GM19468 (cell line): ENCODE measurements at regions not wholly inside any gene's neighbourhood (a gene's known extent, or its start where the extent isn't known, plus 50 kb on each side); places are given as distances from the start of the nearest gene placed in this dataset.

Source experiments
- ATAC-seq: cut with Tn5 transposase; IDR thresholded peaks from one replicate; pipeline ENCODE4 v1.9.1; 2021; ENCODE audit warnings: mild to moderate bottlenecking, moderate library complexity, moderate number of reproducible peaks; ENCODE audit not compliant: unreplicated experiment; ENCODE audit errors: extremely low read depth

GRCh38 chr1:200354243-200354642, 55.6 kb downstream of the ZNF281 start:
- ATAC-seq: no peak

DNA sequence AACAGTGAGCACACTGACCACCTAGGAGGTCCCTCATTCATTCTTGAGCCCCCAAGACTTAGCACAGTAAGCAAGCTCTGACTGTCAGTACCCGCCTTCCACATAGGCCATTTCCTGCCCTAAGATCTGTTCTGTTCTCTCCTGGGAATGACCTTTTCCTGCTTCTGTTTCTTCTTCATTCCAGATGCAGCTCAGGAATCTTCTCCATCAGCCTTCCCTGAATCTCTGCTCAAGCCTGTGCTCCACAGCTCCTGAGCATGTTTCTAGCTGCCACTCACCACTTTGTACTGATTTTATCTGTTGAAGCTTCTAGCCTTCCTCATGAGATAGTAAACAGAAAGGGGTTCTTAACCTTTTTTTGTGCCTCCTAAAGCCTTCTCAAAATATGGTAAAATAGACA, 56.6 kb downstream of the ZNF281 start:
- no peak for ATAC-seq

DNA sequence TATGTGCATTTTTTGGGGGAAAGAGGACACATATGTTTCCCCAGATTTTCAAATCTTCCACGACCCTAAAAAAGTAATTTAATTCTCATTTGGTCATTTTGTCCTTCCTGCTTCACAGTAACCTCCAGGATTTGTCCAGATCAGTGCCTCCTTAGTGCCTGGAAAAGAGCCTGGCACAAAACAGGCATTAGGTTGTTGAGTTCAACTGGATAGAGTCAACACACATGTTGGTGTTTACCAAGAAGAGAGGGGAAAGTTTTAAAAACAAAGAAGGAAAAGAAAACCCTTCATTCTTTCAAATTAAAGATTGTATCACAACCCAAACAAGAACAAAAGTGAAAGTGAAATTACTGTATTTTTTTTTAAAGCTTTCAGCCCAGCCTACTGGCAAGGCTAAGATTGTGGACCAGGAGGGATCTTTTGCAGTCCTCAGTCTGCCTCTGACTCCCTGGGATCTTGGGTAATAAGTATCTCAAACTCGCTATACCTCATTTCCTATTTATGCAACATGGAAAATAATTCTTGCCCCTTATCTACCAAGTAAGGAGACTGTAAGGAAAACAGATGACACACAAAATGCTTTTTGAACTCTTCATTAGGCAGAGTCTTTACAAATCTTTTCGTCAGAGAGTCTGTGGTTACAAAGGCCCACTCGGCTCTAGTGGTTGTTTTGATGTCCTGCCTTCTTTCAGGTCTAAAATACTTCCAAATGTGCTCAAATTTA, 57.8 kb downstream of the ZNF281 start:
- ATAC-seq: peak; percentile 37

- ATAC-seq: no peak
Observed at GRCh38 chr1:200351425-200351824, 58.4 kb downstream of the ZNF281 start.

DNA sequence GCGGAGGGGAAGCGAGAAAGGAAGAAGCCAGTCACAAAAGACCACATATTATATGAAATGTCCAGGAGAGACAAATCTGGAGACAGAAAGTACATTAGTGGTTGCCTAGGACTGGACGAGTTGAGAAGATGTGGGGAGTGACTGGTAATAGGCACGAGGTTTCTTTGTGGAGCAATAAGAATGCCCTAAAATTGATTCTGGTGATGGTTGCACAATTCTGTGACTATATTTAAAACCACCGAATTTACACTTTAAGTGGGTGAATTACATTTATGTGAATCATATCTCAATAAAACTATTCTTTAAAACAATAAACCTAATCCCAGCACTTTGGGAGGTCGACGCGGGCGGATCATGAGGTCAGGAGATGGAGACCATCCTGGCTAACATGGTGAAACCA, 63.1 kb downstream of the ZNF281 start:
- ATAC-seq: no peak

GRCh38 chr1:200345520-200345919, 64.3 kb downstream of the ZNF281 start:
- ATAC-seq: no peak

GRCh38 chr1:200343874-200344273, 66.0 kb downstream of the ZNF281 start:
- no peak for ATAC-seq

GRCh38 chr1:200342511-200343311, 67.1 kb downstream of the ZNF281 start:
- no peak for ATAC-seq

DNA sequence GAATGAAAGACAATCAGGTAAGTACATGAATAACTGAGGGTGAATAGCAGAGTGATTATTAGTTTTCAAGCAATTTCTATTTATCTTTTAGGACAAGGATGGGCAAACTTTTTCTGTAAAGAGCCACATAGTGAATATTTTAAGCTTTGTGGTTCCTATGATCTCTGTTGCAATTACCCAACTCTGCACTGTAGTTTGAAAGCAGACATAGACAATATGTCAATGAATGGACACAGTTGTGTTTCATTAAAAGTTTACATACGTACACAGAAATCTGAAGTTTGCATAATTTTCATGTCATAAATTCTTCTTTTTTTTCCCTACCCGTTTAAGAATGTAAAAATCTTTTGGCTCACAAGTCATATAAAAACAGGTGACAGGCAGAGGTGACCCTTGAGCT, 71.4 kb downstream of the ZNF281 start:
- no peak for ATAC-seq

- ATAC-seq: no peak
Observed at GRCh38 chr1:200337831-200338230, 72.0 kb downstream of the ZNF281 start.

DNA sequence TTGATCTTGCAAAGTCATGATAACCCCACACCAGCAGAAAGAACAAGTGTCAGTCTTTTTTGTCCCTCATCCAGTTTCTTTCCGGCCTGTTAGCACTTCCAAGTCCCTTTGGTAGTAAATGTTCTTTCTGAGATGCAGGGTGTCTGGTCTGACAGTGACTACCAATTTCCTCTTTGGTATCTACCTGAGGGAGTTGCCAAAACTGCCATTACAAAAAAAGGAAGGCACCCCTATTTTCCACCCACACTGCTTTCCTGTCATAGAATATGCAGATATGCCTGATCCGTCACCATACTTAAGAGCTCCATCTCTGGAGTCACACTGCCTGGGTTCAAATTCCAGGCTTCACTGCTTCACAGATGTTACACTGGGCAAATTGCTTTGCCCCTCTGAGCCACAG, 72.4 kb downstream of the ZNF281 start:
- ATAC-seq: no peak

DNA sequence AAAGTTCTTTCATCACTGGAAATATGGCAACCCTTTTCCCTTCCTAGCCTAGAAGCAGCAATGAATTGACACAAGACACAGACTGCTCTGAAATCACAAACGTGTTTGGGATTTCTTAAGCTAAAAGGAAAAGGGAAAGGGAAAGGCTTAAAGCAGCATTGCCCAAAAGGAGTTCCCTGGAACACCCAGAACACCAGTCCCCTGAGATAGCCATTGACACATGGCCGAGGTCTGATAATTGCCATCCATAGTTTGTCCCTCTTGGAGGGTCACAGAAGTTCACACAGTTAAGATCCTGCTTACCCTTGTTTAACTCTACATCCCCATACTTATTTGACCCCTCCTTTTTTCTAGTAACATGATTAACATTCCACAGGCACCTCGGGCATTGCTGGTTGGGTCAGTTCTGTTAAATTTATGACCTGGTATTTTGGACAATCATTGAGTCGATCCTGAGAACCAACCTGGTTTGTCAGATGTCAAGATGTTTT, 72.9 kb downstream of the ZNF281 start:
- no peak for ATAC-seq

- ATAC-seq: no peak
Observed at GRCh38 chr1:200336101-200336845, 73.6 kb downstream of the ZNF281 start.

- no peak for ATAC-seq
Observed at GRCh38 chr1:200334661-200335256, 75.1 kb downstream of the ZNF281 start.

DNA sequence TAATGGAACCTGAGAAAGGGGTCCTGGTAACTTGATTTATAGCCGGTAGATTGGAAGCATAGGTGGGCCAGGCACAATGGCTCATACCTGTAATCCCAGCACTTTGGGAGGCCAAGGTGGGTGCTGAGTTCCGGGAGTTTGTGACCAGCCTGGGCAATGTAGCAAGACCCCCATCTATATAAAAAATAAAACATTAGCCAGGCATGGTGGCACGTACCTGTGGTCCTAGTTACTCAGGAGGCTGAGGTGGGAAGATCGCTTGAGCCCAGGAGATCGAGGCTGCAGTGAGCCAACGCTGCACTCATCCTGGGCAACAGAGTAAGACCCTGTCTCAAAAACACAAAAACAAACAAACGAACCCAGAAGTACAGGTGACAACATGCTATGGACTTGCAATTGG, 76.5 kb downstream of the ZNF281 start:
- no peak for ATAC-seq

GRCh38 chr1:200332716-200333115, 77.1 kb downstream of the ZNF281 start:
- ATAC-seq: no peak

DNA sequence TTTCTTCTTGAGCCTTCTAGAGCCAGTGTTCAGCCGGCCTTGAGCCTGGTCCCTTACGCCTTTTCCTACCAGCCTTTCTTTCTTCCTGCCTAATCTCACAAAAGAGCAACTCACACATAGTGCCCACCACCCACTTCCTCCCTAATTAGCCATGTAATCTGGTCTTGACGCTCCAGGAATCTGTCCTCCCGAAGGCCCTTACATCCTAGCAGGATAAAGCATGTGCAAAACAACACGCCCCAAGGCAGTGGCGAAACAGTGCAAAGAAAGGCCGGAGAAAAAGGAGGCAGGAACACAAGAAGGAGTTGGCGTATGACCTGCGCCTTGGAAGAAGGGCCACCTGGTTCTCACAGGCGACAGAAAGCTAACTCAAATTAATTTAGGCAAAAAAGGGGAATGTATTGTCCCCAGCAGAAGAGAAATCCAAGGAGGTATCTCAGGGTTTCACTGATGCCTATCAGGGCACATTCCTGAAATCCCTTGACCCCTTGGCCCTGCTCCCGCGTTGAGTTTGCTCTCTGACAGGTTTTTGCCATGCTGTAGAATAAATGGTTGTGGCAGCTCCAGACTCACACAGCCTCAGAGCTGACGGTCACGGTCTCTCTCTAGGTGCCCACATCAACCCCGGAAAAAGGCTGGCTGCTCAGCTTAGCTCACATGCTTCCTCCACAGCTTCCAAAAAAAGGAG, 79.0 kb downstream of the ZNF281 start:
- no peak for ATAC-seq

DNA sequence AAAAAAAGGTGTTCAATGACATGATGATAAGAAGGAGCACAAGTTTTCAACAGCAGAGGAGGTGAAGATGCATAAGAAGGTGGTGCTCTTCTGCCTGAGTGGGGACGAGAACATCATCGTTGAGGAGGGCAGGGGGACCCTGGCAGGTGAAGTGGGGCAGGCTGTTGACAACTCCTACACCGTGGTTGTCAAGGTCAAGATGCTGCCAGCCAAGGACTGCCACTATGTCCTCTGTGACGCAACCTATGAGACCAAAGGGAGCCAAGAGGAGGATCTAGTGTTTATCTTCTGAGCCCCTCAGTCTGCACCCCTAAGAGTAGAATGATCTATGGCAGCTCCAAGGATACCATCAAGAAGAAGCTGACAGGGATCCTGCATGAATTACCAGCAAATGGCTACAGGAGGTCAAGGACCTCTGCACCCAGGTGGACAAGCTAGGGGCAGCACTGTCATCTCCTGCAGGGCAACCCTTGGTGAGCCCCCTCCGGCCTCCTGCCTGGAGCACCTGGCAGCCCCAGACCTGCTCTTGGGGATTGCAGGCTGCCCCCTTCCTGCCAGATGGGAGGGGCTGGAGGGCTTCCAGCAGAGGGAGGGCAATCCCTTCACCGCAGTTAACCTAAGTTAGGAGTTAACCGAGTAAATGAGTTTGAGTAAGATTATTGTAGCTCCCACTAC, 80.5 kb downstream of the ZNF281 start:
- no peak for ATAC-seq

DNA sequence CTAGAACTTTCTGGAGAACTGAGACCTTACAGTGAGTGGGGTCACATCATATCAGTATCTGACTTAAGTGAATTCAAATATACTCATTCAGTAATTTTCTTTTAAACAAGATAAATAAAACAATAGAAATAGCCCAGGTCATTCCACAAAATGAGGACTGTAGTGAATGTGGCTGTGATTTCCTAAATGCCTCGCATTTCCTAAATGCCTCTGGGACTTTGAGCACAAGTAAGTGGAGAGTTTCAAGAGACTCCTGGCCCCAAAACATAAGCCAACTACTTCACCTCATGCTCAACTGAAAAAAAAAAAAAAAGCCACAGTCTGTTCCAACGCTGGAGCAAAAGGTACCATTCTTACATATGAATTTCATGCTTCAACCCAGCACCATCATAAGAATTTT, 81.5 kb downstream of the ZNF281 start:
- no peak for ATAC-seq
